HUES64 (cell line): ENCODE measurements at regions not wholly inside any gene's neighbourhood (a gene's known extent, or its start where the extent isn't known, plus 50 kb on each side); places are given as distances from the start of the nearest gene placed in this dataset.
"Not testable (repeated sequence)": the region's sequence is repeated elsewhere in the genome, so short reads cannot be mapped to it uniquely, and the experiment has no call there.

Experiments used
- H3K27ac ChIP-seq: 2 replicates; pipeline ENCODE4 v1.7.0; 2013; ENCODE audit warnings: low read depth, low read length, inconsistent platforms
- H3K27me3 ChIP-seq: 2 replicates; pipeline ENCODE4 v1.6.1; 2013; ENCODE audit warnings: mild to moderate bottlenecking, low read length; ENCODE audit not compliant: insufficient read depth
- H3K36me3 ChIP-seq: 2 replicates; pipeline ENCODE4 v1.6.1; 2013; ENCODE audit warnings: mild to moderate bottlenecking, low read length; ENCODE audit not compliant: insufficient read depth
- H3K4me1 ChIP-seq: 2 replicates; pipeline ENCODE4 v1.6.1; 2013; ENCODE audit warnings: mild to moderate bottlenecking, low read length, moderate library complexity; ENCODE audit not compliant: insufficient read depth
- H3K4me3 ChIP-seq: 2 replicates; pipeline ENCODE4 v1.5.1; 2013; ENCODE audit warnings: mild to moderate bottlenecking, low read length, moderate library complexity
- H3K9ac ChIP-seq: 2 replicates; pipeline ENCODE4 v1.6.1; 2013; ENCODE audit warnings: mild to moderate bottlenecking, low read depth, low read length
- H3K9me3 ChIP-seq: 2 replicates; pipeline ENCODE4 v1.6.1; 2013; ENCODE audit warnings: low read depth, low read length; ENCODE audit not compliant: insufficient read depth
- WGBS: fragments of 150-250, 120-280 bp; methylation state at CpG from one replicate; pipeline ENCODE4 v1.1.7; 2013; ENCODE audit warnings: missing lambda C conversion rate; 5-methylcytosine and 5-hydroxymethylcytosine counted together

DNA sequence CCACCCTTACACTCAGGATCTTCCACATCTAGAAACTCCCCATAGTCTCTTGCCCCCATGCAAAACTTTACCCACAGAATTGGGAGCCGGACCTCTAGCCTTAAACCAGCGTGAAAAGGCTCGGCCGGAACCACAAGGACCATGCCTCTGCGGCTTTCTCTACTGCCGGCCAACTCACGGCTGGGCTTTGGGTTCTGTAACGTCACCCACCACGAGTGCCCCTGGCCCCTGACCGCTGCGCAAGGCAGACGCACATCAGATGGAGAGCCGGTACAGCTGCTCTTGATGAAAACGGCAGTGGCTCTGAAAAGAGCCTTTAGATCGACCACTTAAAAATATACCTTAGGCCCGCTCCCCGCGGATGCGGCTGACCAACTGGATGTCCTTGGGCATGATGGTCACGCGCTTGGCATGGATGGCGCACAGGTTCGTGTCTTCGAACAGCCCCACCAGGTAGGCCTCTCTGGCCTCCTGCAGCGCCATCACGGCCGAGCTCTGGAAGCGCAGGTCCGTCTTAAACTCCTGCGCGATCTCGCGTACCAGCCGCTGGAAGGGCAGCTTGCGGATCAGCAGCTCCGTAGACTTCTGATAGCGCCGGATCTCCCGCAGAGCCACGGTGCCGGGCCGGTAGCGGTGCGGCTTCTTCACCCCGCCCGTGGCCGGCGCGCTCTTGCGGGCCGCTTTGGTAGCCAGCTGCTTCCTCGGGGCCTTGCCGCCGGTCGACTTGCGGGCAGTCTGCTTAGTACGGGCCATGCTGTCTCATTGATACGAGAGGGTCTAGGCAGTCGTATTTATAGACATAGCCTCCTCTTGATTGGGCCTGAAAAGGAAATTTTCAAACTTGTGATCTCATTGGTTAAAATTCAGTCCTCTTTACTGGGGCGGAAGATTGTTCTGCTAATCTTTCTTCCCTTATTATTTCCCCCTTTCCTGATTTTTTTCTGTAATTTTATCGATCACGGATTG is 66.3 kb downstream of the FAM72C start:
- 2% methylated on average over 39 of the region's 62 CpGs for WGBS
- not testable (repeated sequence) for H3K27ac ChIP-seq
- peak overlapping the region; percentile 69 for H3K4me3 ChIP-seq

GRCh38 chr1:143904622-143904979 is 67.2 kb downstream of the FAM72C start:
- WGBS: 3% methylated on average over 3 of the region's 12 CpGs
- Histone ChIP-seq H3K9ac (0 out of 2 replicates have a peak overlapping the region, but pooled peaks have one; percentile 44), H3K4me3 (peak overlapping the region; percentile 60)
- H3K9me3 ChIP-seq, H3K36me3 ChIP-seq, H3K4me1 ChIP-seq, H3K27me3 ChIP-seq, H3K27ac ChIP-seq: not testable (repeated sequence)

More for the DNA sequence above, 66.3 kb downstream of the FAM72C start:
- peak overlapping the region; percentile 58; the same call in 1 of the 2 replicates for H3K9ac ChIP-seq
- H3K4me1 ChIP-seq, H3K9me3 ChIP-seq, H3K27me3 ChIP-seq, H3K36me3 ChIP-seq: not testable (repeated sequence)

DNA sequence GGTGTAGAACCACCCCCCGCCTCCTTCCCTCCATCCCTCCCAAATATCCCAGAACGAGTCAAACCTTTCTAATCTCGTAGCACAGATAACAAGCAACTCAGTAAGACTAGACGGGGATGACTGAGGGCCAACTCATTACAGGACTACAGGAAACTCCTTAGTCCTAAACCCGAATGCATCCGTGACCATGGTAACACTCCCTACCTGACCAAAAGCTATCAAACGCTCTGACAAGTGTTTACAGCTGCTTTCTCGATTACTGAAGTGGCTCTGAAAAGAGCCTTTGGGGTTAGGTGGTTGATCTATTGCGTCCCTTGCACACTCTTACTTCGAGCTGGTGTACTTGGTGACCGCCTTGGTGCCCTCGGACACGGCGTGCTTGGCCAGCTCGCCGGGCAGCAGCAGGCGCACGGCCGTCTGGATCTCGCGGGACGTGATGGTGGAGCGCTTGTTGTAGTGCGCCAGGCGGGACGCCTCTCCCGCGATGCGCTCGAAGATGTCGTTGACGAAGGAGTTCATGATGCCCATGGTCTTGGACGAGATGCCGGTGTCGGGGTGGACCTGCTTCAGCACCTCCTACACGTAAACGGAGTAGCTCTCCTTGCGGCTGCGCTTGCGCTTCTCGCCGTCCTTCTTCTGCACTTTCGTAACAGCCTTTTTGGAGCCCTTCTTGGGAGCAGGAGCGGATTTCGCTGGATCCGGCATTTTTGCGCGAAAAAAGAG is 67.7 kb downstream of the FAM72C start:
- Histone ChIP-seq H3K9ac (peak overlapping the region; percentile 44; the same call in 1 of the 2 replicates), H3K4me3 (peak overlapping the region; percentile 60)
- not testable (repeated sequence) for H3K27me3 ChIP-seq, H3K36me3 ChIP-seq, H3K4me1 ChIP-seq, H3K27ac ChIP-seq, H3K9me3 ChIP-seq
- 10% methylated on average over 37 of the region's 48 CpGs for WGBS

- not testable (repeated sequence) for H3K4me3 ChIP-seq, H3K4me1 ChIP-seq
- no CpG with 5 or more reads among the region's 1 CpG for WGBS
Observed at GRCh38 chr1:143896377-143896776, 75.4 kb downstream of the FAM72C start.

DNA sequence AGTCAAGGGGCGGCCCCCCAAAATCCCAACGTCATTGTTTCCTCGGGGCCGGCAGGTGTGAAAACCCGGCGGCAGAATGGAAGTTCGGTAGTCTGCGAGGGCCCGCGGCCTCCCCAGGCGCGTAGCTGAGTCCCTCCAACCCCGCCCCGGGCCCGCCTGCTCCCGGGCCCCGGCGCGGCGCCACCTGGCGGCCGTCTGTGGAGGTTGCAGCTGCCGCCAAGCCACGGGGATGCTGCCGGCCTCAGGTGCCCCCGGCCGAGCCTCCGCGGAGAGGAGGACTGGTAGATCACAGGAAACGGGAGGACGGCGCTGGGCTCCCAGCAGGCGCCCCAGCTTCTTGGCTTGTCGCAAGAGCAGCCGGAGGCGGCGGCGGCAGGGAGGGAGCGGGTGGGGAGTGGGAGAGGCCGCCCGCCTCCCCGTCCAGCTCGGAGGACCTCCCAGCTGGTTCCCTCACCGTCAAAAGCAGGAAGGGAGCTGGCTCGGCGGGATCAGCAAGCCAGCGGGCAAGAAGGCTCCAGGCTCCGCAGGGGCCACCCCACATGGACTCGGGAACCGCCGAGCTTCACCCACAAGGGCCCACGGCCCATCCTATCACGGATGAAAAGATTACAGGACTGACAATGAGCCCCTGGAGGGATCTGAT is 86.7 kb downstream of the FAM72C start:
- H3K9me3 ChIP-seq, H3K4me1 ChIP-seq, H3K9ac ChIP-seq, H3K27ac ChIP-seq, H3K27me3 ChIP-seq, H3K36me3 ChIP-seq: not testable (repeated sequence)
- under 1% methylated on average over 14 of the region's 53 CpGs for WGBS
- peak overlapping the region; percentile 34 for H3K4me3 ChIP-seq

More at GRCh38 chr1:143896377-143896776, 75.4 kb downstream of the FAM72C start:
- H3K27ac ChIP-seq, H3K36me3 ChIP-seq, H3K9me3 ChIP-seq, H3K27me3 ChIP-seq, H3K9ac ChIP-seq: not testable (repeated sequence)

GRCh38 chr1:143884532-143884931 is 87.3 kb downstream of the FAM72C start:
- H3K4me3 ChIP-seq: peak overlapping the region; percentile 34
- not testable (repeated sequence) for H3K27me3 ChIP-seq, H3K9me3 ChIP-seq, H3K27ac ChIP-seq, H3K36me3 ChIP-seq, H3K4me1 ChIP-seq, H3K9ac ChIP-seq
- WGBS: 1% methylated on average over 20 of the region's 38 CpGs

GRCh38 chr1:143879757-143880536 is 91.8 kb downstream of the FAM72C start:
- not testable (repeated sequence) for H3K27me3 ChIP-seq, H3K4me1 ChIP-seq, H3K4me3 ChIP-seq, H3K9ac ChIP-seq, H3K27ac ChIP-seq, H3K9me3 ChIP-seq, H3K36me3 ChIP-seq
- no CpG with 5 or more reads among the region's 4 CpGs for WGBS

DNA sequence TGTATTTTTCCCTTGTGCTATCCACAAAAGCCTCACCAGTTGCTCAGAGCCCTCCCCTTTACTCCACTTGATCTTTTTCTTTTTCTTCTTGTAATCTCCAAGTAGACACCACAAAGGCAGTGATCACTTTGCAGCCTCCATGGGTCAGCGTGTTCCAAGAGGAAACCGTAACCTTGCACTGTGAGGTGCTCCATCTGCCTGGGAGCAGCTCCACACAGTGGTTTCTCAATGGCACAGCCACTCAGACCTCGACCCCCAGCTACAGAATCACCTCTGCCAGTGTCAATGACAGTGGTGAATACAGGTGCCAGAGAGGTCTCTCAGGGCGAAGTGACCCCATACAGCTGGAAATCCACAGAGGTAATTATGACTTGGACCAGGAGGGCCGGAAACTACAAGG is 95.8 kb downstream of the FAM72C start:
- H3K27ac ChIP-seq, H3K4me3 ChIP-seq, H3K4me1 ChIP-seq, H3K36me3 ChIP-seq, H3K9me3 ChIP-seq, H3K9ac ChIP-seq, H3K27me3 ChIP-seq: not testable (repeated sequence)
- WGBS: 80% methylated on average over 1 of the region's 5 CpGs

DNA sequence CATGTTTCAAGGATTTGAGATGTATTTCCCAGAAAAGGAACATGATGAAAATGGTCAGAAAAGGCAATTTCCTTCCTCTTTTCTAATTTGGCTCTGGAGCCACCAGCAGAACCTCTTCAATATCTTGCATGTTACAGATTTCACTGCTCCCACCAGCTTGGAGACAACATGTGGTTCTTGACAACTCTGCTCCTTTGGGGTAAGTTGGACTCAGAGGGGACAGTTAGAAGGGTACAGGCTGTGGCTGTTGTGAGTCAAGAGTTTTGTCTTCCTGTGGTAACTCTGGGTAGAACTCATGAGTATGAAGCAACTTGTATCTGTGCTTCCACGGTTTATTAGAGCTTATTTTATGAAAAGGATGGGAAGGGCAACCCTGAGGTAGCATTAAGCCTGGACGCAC is 97.2 kb downstream of the FAM72C start:
- not testable (repeated sequence) for H3K4me3 ChIP-seq, H3K36me3 ChIP-seq, H3K4me1 ChIP-seq, H3K9ac ChIP-seq, H3K27ac ChIP-seq, H3K27me3 ChIP-seq, H3K9me3 ChIP-seq
- no CpG with 5 or more reads among the region's 2 CpGs for WGBS

GRCh38 chr1:143873650-143874049 is 98.1 kb downstream of the FAM72C start:
- WGBS: 97% methylated on average over 2 of the region's 5 CpGs
- H3K27me3 ChIP-seq, H3K36me3 ChIP-seq, H3K9ac ChIP-seq, H3K4me3 ChIP-seq, H3K4me1 ChIP-seq, H3K9me3 ChIP-seq, H3K27ac ChIP-seq: not testable (repeated sequence)

DNA sequence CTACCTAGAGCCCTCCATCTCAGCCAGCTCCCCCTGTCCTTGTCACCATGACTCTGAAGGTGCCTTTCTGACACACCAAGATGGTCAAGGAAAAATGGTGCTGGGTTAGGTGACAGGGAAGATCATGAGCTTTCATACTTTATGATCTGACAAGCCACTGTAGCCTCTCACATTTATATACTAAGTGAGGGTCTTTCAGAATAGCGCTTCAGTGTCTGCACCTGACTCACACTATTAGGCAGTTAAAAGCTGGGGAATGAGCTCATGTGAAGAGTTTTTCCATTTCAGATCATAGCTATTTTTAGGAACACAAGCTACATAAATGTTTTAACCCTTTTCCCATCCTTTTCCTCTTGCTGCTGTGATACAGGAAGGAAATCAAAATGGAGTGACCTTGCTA is 101.4 kb downstream of the FAM72C start:
- not testable (repeated sequence) for H3K27ac ChIP-seq, H3K9me3 ChIP-seq, H3K36me3 ChIP-seq, H3K27me3 ChIP-seq, H3K4me3 ChIP-seq, H3K4me1 ChIP-seq, H3K9ac ChIP-seq
- no CpG with 5 or more reads among the region's 1 CpG for WGBS
